Ishikawa (cell line): ENCODE measurements at regions not wholly inside any gene's neighbourhood (a gene's known extent, or its start where the extent isn't known, plus 50 kb on each side); places are given as distances from the start of the nearest gene placed in this dataset.

ENCODE experiments used
- CEBPB ChIP-seq: IDR thresholded peaks from 2 replicates; pipeline ENCODE4 v1.6.1; 2012
- CREB1 ChIP-seq: IDR thresholded peaks from 2 replicates; pipeline ENCODE4 v1.6.1; 2012; ENCODE audit warnings: low read depth
- EGR1 ChIP-seq: IDR thresholded peaks from 2 replicates; pipeline ENCODE4 v1.6.1; 2012
- EP300 ChIP-seq: IDR thresholded peaks from 2 replicates; pipeline ENCODE4 v1.6.1; 2012; ENCODE audit warnings: borderline replicate concordance
- FOXM1 ChIP-seq: IDR thresholded peaks from 2 replicates; pipeline ENCODE4 v1.6.1; 2012; ENCODE audit warnings: low read depth, borderline replicate concordance
- NFIC ChIP-seq: IDR thresholded peaks from 2 replicates; pipeline ENCODE4 v1.6.1; 2012
- RAD21 ChIP-seq: IDR thresholded peaks from 2 replicates; pipeline ENCODE4 v1.6.1; 2012; ENCODE audit warnings: low read depth
- TAF1 ChIP-seq: IDR thresholded peaks from 2 replicates; pipeline ENCODE4 v1.6.1; 2012; ENCODE audit warnings: low read depth, mild to moderate bottlenecking
- TCF12 ChIP-seq: IDR thresholded peaks from 2 replicates; pipeline ENCODE4 v1.6.1; 2012; ENCODE audit warnings: low read depth
- TEAD4 ChIP-seq: IDR thresholded peaks from 2 replicates; pipeline ENCODE4 v1.6.1; 2012
- YY1 ChIP-seq: IDR thresholded peaks from 2 replicates; pipeline ENCODE4 v1.6.1; 2012; ENCODE audit warnings: low read depth
- ZBTB7A ChIP-seq: IDR thresholded peaks from 2 replicates; pipeline ENCODE4 v1.6.1; 2012; ENCODE audit warnings: low read depth
- TF ChIP-seq, protein P1 (sequence below): IDR thresholded peaks from 2 replicates; pipeline ENCODE4 v1.6.1; 2012
- TF ChIP-seq, protein P2 (sequence below): IDR thresholded peaks from 2 replicates; pipeline ENCODE4 v1.6.1; 2012
- TF ChIP-seq, protein P3 (sequence below): IDR thresholded peaks from 2 replicates; pipeline ENCODE4 v1.6.1; 2012; ENCODE audit warnings: low read depth, mild to moderate bottlenecking

DNA sequence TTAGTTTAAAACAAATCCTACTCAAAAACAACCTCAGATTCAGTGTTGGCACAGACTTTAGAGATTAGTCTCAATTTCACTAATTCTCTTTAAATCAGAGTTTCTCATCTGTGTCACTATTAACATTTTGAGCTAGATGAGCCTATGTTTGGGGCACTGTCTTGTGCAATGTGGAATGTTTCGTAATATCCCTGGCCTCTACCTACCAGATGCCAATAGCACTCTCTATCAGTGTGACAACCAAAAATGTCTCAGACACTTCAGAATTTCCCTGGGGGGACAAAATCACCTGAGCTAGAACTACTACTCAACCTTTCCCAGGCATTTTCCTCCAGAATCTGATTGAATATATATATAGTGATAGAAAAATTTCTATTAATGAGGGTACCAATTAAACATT is 465.2 kb upstream of the RGMB start:
- TF ChIP-seq TEAD4 (no peak), FOXM1 (no peak), CEBPB (no peak), RAD21 (no peak), CREB1 (no peak), TAF1 (no peak), TCF12 (no peak), NFIC (no peak), YY1 (no peak), EP300 (no peak), ZBTB7A (no peak), EGR1 (no peak)
- TF ChIP-seq, protein P1, sequence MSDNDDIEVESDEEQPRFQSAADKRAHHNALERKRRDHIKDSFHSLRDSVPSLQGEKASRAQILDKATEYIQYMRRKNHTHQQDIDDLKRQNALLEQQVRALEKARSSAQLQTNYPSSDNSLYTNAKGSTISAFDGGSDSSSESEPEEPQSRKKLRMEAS: no peak
- TF ChIP-seq, protein P2, sequence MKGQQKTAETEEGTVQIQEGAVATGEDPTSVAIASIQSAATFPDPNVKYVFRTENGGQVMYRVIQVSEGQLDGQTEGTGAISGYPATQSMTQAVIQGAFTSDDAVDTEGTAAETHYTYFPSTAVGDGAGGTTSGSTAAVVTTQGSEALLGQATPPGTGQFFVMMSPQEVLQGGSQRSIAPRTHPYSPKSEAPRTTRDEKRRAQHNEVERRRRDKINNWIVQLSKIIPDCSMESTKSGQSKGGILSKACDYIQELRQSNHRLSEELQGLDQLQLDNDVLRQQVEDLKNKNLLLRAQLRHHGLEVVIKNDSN: no peak
- TF ChIP-seq, protein P3, sequence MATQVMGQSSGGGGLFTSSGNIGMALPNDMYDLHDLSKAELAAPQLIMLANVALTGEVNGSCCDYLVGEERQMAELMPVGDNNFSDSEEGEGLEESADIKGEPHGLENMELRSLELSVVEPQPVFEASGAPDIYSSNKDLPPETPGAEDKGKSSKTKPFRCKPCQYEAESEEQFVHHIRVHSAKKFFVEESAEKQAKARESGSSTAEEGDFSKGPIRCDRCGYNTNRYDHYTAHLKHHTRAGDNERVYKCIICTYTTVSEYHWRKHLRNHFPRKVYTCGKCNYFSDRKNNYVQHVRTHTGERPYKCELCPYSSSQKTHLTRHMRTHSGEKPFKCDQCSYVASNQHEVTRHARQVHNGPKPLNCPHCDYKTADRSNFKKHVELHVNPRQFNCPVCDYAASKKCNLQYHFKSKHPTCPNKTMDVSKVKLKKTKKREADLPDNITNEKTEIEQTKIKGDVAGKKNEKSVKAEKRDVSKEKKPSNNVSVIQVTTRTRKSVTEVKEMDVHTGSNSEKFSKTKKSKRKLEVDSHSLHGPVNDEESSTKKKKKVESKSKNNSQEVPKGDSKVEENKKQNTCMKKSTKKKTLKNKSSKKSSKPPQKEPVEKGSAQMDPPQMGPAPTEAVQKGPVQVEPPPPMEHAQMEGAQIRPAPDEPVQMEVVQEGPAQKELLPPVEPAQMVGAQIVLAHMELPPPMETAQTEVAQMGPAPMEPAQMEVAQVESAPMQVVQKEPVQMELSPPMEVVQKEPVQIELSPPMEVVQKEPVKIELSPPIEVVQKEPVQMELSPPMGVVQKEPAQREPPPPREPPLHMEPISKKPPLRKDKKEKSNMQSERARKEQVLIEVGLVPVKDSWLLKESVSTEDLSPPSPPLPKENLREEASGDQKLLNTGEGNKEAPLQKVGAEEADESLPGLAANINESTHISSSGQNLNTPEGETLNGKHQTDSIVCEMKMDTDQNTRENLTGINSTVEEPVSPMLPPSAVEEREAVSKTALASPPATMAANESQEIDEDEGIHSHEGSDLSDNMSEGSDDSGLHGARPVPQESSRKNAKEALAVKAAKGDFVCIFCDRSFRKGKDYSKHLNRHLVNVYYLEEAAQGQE: no peak

DNA sequence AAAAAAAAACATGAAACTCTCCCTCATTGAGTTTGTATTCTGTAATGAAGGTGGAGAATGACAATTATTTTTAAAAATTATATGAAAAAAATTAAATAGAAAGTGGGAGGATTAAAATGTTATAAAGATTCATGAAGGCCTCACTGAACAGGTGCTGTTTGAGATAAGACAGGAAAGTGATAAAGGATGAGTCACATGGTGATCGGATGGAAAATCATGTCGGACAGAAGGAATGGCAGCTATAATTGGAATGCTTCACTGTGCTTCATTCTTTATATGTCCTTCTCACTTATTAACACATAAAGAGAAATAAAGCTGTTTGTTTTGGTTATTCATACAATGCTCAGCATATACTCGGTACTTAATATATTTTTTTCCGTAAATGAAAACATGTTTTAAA is 464.5 kb upstream of the RGMB start:
- no peak for TF ChIP-seq FOXM1
- TF ChIP-seq ZBTB7A: no peak

DNA sequence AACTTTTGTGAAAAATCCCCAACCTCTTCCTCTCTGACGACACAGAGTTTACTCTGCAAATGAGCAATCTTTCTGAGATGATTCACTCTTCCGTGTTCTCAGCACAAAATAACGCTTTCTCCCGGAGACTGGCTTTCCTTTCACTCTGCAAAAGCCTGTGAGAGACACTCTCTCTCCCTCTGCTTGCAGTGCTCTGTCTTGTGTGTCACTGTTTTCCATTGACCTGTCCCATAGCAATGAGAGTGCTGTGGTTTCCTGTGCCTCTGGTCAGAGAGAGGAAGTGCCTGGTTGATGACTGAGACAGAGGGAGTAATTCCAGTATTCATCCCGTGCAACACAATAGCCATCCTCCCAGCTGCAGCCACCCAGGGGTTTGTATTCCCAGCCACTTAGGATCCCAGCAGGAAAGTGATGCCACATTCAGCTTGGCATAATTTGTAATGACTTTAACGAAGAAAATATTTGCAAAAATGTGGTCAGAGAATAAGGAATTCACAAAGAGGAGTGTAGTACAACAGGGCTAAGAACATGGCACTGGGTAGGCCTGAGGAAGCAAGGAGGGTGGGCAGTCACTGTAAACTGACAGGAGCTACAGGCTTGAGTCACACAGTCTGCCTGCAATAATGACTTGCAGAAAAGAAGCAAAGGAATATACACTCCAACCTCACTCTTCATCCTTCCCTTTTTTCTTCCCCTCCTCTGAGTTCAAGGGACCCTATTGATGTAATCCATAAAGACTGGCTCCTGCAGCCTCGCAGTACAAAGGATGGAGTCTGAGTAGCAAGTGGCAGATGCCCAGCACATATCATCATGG is 463.5 kb upstream of the RGMB start:
- no peak for TF ChIP-seq TCF12
- TF ChIP-seq CEBPB: no peak
- TF ChIP-seq NFIC: no peak
- no peak for TF ChIP-seq RAD21
- no peak for TF ChIP-seq EP300
- no peak for TF ChIP-seq YY1
- no peak for TF ChIP-seq TEAD4
- TF ChIP-seq EGR1: no peak
- TF ChIP-seq ZBTB7A: no peak

DNA sequence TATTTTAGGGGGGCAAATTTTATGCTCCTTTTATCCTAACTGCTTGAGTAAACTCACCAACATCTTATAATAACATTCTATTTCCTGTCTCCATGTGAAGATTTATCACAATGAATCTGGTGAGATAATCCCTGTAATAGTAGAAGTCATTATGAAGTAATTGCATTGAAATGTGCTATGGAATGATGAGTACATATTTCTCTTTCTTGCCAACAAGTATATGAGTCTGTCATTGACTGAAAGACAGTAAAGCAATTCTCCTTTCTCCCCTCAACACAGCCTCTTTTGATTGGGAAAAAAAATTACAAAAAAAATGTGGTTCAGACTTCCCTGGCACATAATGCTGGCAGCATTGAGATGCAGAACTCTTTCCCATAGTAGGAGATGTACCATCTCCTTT is 459.2 kb upstream of the RGMB start:
- TF ChIP-seq NFIC (no peak), EP300 (no peak), CEBPB (no peak), YY1 (no peak)
- TF ChIP-seq, protein P2: no peak

DNA sequence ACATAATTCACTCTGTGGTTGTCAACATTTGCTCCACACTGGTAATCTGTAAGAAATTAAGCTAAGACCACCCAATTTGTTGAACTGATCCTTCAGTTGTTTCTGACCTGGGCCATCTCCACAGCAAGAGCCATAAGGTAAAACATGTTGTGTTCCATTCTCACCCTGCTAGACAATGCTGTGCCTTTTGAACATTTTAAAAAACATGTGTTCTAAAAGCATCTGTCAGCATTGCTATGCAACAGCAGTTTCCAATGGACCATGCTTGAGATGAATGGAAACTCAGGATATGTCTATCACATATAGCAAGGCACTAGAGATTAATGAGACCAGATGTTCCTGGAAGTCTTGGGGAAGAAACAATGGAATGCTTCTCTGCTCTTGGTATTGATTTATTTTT is 455.1 kb upstream of the RGMB start:
- TF ChIP-seq TCF12 (no peak), TAF1 (no peak), EP300 (no peak), RAD21 (no peak), TEAD4 (no peak), NFIC (no peak), EGR1 (no peak), YY1 (no peak), ZBTB7A (no peak), CEBPB (no peak)
- TF ChIP-seq, protein P2: no peak
- TF ChIP-seq, protein P3: no peak
- TF ChIP-seq, protein P1: no peak
